Uterus (tissue), 3 donors: ENCODE measurements at regions not wholly inside any gene's neighbourhood (a gene's known extent, or its start where the extent isn't known, plus 50 kb on each side); places are given as distances from the start of the nearest gene placed in this dataset.
"Not testable (repeated sequence)": the region's sequence is repeated elsewhere in the genome, so short reads cannot be mapped to it uniquely, and the experiment has no call there.

Source experiments
- DNase-seq, 2 donors: peaks; one replicate each; pipeline ENCODE4 v3.0.0-alpha.2; 2019 to 2020
- H3K27ac ChIP-seq, 2 donors: fragments of 200-600 bp; sonication (generic); 1 replicate in 1 of 2; 2 replicates in 1 of 2; pipeline ENCODE4 v1.5.1; 2016 to 2018
- H3K27me3 ChIP-seq, 2 donors: fragments of 200-600 bp; sonication (generic); one replicate each; pipeline ENCODE4 v1.5.1; 2018 to 2019; ENCODE audit warnings: control low read depth in 1 of 2
- H3K36me3 ChIP-seq, 2 donors: fragments of 200-600 bp; sonication (generic); one replicate each; pipeline ENCODE4 v1.5.1; 2019; ENCODE audit warnings: control low read depth in 1 of 2
- H3K4me1 ChIP-seq, 2 donors: fragments of 200-600 bp; sonication (generic); one replicate each; pipeline ENCODE4 v1.5.1; 2018 to 2019; ENCODE audit warnings: control low read depth in 1 of 2
- H3K4me3 ChIP-seq, 2 donors: fragments of 200-600 bp; sonication (generic); 1 replicate in 1 of 2; 2 replicates in 1 of 2; pipeline ENCODE4 v1.5.1; 2018 to 2019; ENCODE audit warnings: mild to moderate bottlenecking in 1 of 2
- H3K9me3 ChIP-seq, 2 donors: fragments of 200-600 bp; sonication (generic); one replicate each; pipeline ENCODE4 v1.5.1; 2019; ENCODE audit warnings: control low read depth in 1 of 2
- POLR2A ChIP-seq, 2 donors: fragments of 450-650 bp; IDR thresholded peaks; one replicate each; pipeline ENCODE4 v1.6.1; 2016; ENCODE audit warnings: antibody characterized with exemption in 2 of 2, mild to moderate bottlenecking in 1 of 2, moderate library complexity in 1 of 2
- intact Hi-C: fragments of 100-400 bp; cut with DNase I; formaldehyde crosslinking; loops from one replicate; pipeline ENCODE4 v1.15.1; 2023; ENCODE audit warnings: low total_unique reads
- TF ChIP-seq, protein P1 (sequence below), 4 experiments: fragments of 200-600 bp in 2 of 4; fragments of 450-650 bp in 2 of 4; sonication (generic) in 2 of 4; IDR thresholded peaks; one replicate each; pipeline ENCODE4 v1.5.1; 2016 to 2019; ENCODE audit warnings: antibody characterized with exemption in 4 of 4, mild to moderate bottlenecking in 2 of 4, moderate library complexity in 1 of 4
- donor health status: DM: yes; HTN: yes; CAD: no.

DNA sequence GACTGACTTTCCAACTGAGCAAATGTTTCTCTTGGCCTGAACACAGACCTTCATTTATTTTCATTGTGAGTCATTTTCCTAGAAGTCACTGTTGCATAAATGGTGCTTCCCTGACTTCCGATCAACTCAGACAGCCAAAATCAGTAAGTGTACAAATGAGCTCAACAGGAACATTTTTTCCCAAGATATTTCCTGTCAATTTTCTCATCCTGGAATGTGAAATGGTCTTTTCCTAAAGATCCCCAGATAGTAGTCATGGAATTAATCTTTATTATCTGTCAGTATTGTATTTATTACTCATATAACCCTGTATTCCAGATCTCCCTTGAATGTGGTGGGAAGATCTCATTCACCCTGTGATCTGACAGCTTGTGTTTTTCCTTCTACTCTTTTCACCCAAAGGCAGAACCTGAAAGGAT lies 360.3 kb upstream of the KIF2B start:
- H3K27ac ChIP-seq = no peak overlapping the region
- DNase-seq = no peak
- TF ChIP-seq, protein P1, sequence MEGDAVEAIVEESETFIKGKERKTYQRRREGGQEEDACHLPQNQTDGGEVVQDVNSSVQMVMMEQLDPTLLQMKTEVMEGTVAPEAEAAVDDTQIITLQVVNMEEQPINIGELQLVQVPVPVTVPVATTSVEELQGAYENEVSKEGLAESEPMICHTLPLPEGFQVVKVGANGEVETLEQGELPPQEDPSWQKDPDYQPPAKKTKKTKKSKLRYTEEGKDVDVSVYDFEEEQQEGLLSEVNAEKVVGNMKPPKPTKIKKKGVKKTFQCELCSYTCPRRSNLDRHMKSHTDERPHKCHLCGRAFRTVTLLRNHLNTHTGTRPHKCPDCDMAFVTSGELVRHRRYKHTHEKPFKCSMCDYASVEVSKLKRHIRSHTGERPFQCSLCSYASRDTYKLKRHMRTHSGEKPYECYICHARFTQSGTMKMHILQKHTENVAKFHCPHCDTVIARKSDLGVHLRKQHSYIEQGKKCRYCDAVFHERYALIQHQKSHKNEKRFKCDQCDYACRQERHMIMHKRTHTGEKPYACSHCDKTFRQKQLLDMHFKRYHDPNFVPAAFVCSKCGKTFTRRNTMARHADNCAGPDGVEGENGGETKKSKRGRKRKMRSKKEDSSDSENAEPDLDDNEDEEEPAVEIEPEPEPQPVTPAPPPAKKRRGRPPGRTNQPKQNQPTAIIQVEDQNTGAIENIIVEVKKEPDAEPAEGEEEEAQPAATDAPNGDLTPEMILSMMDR (IDR thresholded peaks at IDR 0.05) = no peak
- no peak for TF ChIP-seq POLR2A (IDR thresholded peaks at IDR 0.05)
- intact Hi-C loops = no loop called here
- H3K4me1 ChIP-seq = no peaks in the 10 kb centered on the region
- H3K27me3 ChIP-seq = no peaks in the 10 kb centered on the region
- H3K4me3 ChIP-seq = no peak overlapping the region
- H3K36me3 ChIP-seq = no peaks in the 10 kb centered on the region
- H3K9me3 ChIP-seq = no peaks in the 10 kb centered on the region

DNA sequence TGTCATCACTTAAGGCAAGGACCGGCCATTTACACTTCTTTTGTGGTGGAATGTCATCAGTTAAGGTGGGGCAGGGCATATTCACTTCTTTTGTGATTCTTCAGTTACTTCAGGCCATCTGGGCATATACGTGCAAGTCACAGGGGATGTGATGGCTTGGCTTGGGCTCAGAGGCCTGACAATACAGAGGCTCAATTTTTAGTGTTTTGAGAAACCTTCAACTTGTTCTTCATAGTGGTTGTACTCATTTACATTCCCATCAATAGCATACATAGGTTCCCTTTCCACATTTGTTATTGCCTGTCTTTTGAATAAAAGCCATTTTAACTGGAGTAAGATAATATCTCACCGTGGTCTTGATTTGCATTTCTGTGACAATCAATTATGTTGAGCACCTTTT lies 366.8 kb upstream of the KIF2B start:
- DNase-seq, H3K27me3 ChIP-seq, H3K36me3 ChIP-seq, H3K27ac ChIP-seq, H3K4me3 ChIP-seq, H3K9me3 ChIP-seq, H3K4me1 ChIP-seq, intact Hi-C loops: not testable (repeated sequence)

DNA sequence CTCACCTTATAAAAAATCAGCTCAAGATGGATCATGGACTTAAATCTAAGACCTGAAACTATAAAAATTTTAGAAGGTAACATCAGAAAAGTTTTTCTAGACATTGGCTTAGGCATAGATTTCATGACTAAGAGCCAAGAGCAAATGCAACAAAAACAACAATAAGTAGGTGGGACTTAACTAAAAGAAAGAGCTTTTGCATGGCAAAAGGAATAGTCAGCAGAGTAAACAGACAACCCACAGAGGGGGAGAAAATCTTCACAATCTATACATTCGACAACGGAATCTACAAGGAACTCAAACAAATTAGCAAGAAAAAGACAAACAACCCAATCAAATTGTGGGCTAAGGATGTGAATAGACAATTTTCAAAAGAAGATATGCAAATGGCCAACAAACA lies 368.4 kb upstream of the KIF2B start:
- H3K9me3 ChIP-seq = no peaks in the 10 kb centered on the region
- TF ChIP-seq, protein P1 (IDR thresholded peaks at IDR 0.05) = no peak
- no peak for TF ChIP-seq POLR2A (IDR thresholded peaks at IDR 0.05)
- H3K36me3 ChIP-seq = no peaks in the 10 kb centered on the region
- H3K27me3 ChIP-seq = no peaks in the 10 kb centered on the region
- intact Hi-C loops = no loop called here
- H3K4me3 ChIP-seq = no peak overlapping the region
- no peak overlapping the region for H3K27ac ChIP-seq
- no peak for DNase-seq
- no peaks in the 10 kb centered on the region for H3K4me1 ChIP-seq

DNA sequence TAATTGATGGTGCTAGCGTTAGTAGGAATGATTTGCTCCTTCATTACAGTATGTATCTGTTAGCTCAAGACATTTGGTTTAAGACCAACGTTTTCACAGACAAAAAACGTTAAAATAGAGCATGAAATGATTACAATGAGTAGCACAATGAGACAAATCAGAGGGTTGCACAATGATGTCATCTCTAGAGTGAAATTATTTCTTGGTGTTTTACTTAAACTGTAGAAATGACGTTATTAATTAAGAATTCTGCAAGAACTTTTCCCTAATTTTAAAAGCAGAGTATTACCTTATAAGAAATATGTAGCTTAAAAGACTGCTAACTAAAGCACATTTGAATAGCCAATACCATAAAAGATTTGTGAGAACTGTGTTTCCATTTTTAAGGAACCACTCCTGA lies 373.4 kb upstream of the KIF2B start:
- TF ChIP-seq POLR2A (IDR thresholded peaks at IDR 0.05) = no peak
- TF ChIP-seq, protein P1 (IDR thresholded peaks at IDR 0.05) = no peak

DNA sequence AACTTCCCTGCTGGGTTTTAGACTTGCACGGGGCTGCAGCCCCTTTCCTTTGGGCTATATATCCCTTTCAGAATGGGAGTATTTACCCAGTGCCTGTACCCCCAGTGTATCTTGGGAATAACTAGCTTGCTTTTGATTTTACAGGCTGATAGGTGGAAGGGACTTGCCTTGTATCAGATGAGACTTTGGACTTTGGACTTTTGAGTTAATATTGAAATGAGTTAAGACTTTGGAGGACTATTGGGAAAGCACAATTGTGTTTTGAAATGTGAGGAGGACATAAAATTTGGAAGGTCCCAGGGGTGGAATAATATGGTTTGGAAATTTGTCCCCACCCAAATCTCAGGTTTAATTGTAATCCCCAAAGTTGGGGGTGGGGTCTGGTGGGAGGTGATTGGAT lies 393.8 kb upstream of the KIF2B start:
- intact Hi-C loops = no loop called here
- Histone ChIP-seq H3K36me3 (no peaks in the 10 kb centered on the region), H3K4me3 (no peak overlapping the region), H3K27ac (no peak overlapping the region), H3K9me3 (no peaks in the 10 kb centered on the region), H3K4me1 (no peaks in the 10 kb centered on the region), H3K27me3 (no peaks in the 10 kb centered on the region)
- DNase-seq = no peak
- TF ChIP-seq, protein P1 (IDR thresholded peaks at IDR 0.05) = no peak

More for the DNA sequence above, 373.4 kb upstream of the KIF2B start:
- H3K27me3 ChIP-seq = no peaks in the 10 kb centered on the region
- no peak for DNase-seq
- intact Hi-C loops = no loop called here
- H3K4me3 ChIP-seq = no peak overlapping the region
- no peak overlapping the region for H3K27ac ChIP-seq
- H3K36me3 ChIP-seq = no peaks in the 10 kb centered on the region
- H3K4me1 ChIP-seq = no peaks in the 10 kb centered on the region
- H3K9me3 ChIP-seq = no peaks in the 10 kb centered on the region

DNA sequence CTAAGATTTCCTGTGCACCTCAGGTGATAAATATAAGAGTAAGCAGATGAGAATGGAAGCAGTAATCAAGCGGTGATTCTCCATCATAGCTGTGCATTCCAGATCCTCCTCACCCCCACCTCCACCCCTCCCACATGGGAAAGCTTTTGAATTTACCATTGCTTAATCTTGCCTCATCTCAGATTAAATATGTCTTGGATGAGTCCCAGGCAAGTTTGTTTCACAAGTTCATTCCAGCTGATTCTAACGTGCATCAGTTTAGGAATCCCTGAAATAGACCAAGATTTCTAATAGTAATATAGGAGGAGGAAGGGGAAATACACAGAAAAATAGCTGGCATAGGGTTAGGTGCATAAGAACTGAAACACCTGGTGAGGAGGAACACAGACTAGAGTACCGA lies 396.2 kb upstream of the KIF2B start:
- intact Hi-C loops = no loop called here
- no peak for TF ChIP-seq POLR2A (IDR thresholded peaks at IDR 0.05)
- TF ChIP-seq, protein P1 (IDR thresholded peaks at IDR 0.05) = no peak
- H3K27ac ChIP-seq = no peak overlapping the region
- H3K4me1 ChIP-seq = no peaks in the 10 kb centered on the region
- H3K9me3 ChIP-seq = no peaks in the 10 kb centered on the region
- no peak for DNase-seq
- H3K4me3 ChIP-seq = no peak overlapping the region
- H3K36me3 ChIP-seq = no peaks in the 10 kb centered on the region
- no peaks in the 10 kb centered on the region for H3K27me3 ChIP-seq
